HCT116 (cell line): ENCODE measurements at regions not wholly inside any gene's neighbourhood (a gene's known extent, or its start where the extent isn't known, plus 50 kb on each side); places are given as distances from the start of the nearest gene placed in this dataset.
A peak's percentile ranks its signal among the peaks of the same experiment; 100 is the strongest.

Experiments
- ATAC-seq: fragments of 200-7000 bp; cut with Tn5 transposase; 2 replicates; pipeline ENCODE4 v1.9.1; 2020; ENCODE audit warnings: mild to moderate bottlenecking, moderate library complexity
- BruUV-seq: library from RNA; stranded (reverse); fragments of 400-500 nt; replicated peaks from 2 replicates; lab custom pipeline; 2021; lab: Mats Ljungman, UMichigan
- CTCF ChIA-PET: fragments of 300-600 bp; sonication (Branson Sonifier 250); formaldehyde crosslinking; loops from one replicate; lab custom pipeline; 2021; ENCODE audit warnings: antibody characterized with exemption; lab: Charles Lee
- POLR2A ChIA-PET: fragments of 300-600, 350-600 bp; sonication (Branson Sonifier 250); formaldehyde crosslinking; loops from one replicate; lab custom pipeline; 2021; ENCODE audit warnings: antibody characterized with exemption; lab: Charles Lee
- RAD21 ChIA-PET, 2 experiments: fragments of 300-600 bp; sonication (Branson Sonifier 250); formaldehyde crosslinking; loops; one replicate each; lab custom pipeline; 2023; ENCODE audit warnings: low total read pairs in 2 of 2; ENCODE audit not compliant: uncharacterized antibody in 2 of 2, unreplicated experiment in 2 of 2, low non-redundant PET in 1 of 2; lab: Charles Lee
- DNase-seq: peaks from one replicate; pipeline ENCODE4 v3.0.0-alpha.2; 2010; ENCODE audit warnings: low read depth, low spot score
- H2AFZ ChIP-seq: fragments of 200-600 bp; shearing (Covaris generic), sonication (generic); 2 replicates; pipeline ENCODE4 v1.6.1; 2017; ENCODE audit warnings: low read depth, mixed run types, mixed read lengths, antibody characterized with exemption, low read length; ENCODE audit not compliant: poor library complexity, severe bottlenecking
- H3K27ac ChIP-seq: 2 replicates; pipeline ENCODE4 v1.5.1; 2012; ENCODE audit warnings: low read depth, low read length
- H3K27me3 ChIP-seq: fragments of 200-600 bp; sonication (generic); 2 replicates; pipeline ENCODE4 v1.6.1; 2016; ENCODE audit warnings: mixed run types, low read length, mixed read lengths; ENCODE audit not compliant: insufficient read depth
- H3K36me3 ChIP-seq, 2 experiments: fragments of 200-500 bp in 1 of 2; fragments of 200-600 bp in 1 of 2; sonication (Bioruptor generic) in 1 of 2; sonication (generic) in 1 of 2; 2 replicates each; pipeline versions ENCODE4 v1.5.1 to v1.6.1; 2014 to 2016; ENCODE audit warnings: low read length in 2 of 2, inconsistent platforms in 1 of 2, mixed read lengths in 1 of 2, mixed run types in 1 of 2; ENCODE audit not compliant: insufficient read depth in 2 of 2, control insufficient read depth in 1 of 2
- H3K4me1 ChIP-seq, 2 experiments: fragments of 200-600 bp in 1 of 2; sonication (generic) in 1 of 2; 2 replicates each; pipeline versions ENCODE4 v1.5.1 to v1.6.1; 2012 to 2017; ENCODE audit warnings: low read length in 2 of 2, inconsistent platforms in 1 of 2, mild to moderate bottlenecking in 1 of 2, mixed read lengths in 1 of 2, mixed run types in 1 of 2, moderate library complexity in 1 of 2; ENCODE audit not compliant: insufficient read depth in 2 of 2, control insufficient read depth in 1 of 2
- H3K4me2 ChIP-seq: fragments of 200-600 bp; sonication (generic); 2 replicates; pipeline ENCODE4 v1.6.1; 2017; ENCODE audit warnings: mixed run types, low read length, mixed read lengths
- H3K4me3 ChIP-seq, 2 experiments: fragments of 200-600 bp in 1 of 2; sonication (generic) in 1 of 2; replicated peaks in 1 of 2; 2 replicates each; pipeline ENCODE4 v1.5.1; 2011 to 2016; ENCODE audit warnings: low read length in 2 of 2, control low read depth in 1 of 2, low read depth in 1 of 2, mild to moderate bottlenecking in 1 of 2, mixed read lengths in 1 of 2, mixed run types in 1 of 2
- H3K79me2 ChIP-seq: fragments of 200-600 bp; sonication (generic); 2 replicates; pipeline ENCODE4 v1.6.1; 2017; ENCODE audit warnings: mild to moderate bottlenecking, mixed run types, low read length, moderate library complexity, mixed read lengths; ENCODE audit not compliant: insufficient read depth
- H3K9ac ChIP-seq: fragments of 200-600 bp; sonication (generic); 2 replicates; pipeline ENCODE4 v1.6.1; 2016; ENCODE audit warnings: low read length, mixed read lengths
- H3K9me2 ChIP-seq: fragments of 200-600 bp; sonication (generic), shearing (Covaris generic); 2 replicates; pipeline ENCODE4 v1.6.1; 2017; ENCODE audit warnings: mixed run types, mild to moderate bottlenecking, moderate library complexity; ENCODE audit not compliant: insufficient read depth
- H3K9me3 ChIP-seq, 2 experiments: fragments of 200-500 bp in 1 of 2; fragments of 200-600 bp in 1 of 2; sonication (Bioruptor generic) in 1 of 2; sonication (generic) in 1 of 2; 2 replicates each; pipeline ENCODE4 v1.6.1; 2014 to 2017; ENCODE audit warnings: low read length in 2 of 2, mixed read lengths in 2 of 2, inconsistent platforms in 1 of 2, low read depth in 1 of 2, mild to moderate bottlenecking in 1 of 2, mixed run types in 1 of 2, moderate library complexity in 1 of 2; ENCODE audit not compliant: control insufficient read depth in 1 of 2, insufficient read depth in 1 of 2
- H4K20me1 ChIP-seq: fragments of 200-600 bp; sonication (generic), shearing (Covaris generic); 2 replicates; pipeline ENCODE4 v1.6.1; 2017; ENCODE audit warnings: mixed run types, mild to moderate bottlenecking, moderate library complexity; ENCODE audit not compliant: insufficient read depth
- CEBPB ChIP-seq: IDR thresholded peaks from 2 replicates; pipeline ENCODE4 v1.6.1; 2012; ENCODE audit warnings: low read depth
- EGR1 ChIP-seq: IDR thresholded peaks from 2 replicates; pipeline ENCODE4 v1.6.1; 2012; ENCODE audit warnings: low read depth
- RAD21 ChIP-seq: IDR thresholded peaks from 2 replicates; pipeline ENCODE4 v1.6.1; 2012; ENCODE audit warnings: low read depth, mild to moderate bottlenecking
- REST ChIP-seq: IDR thresholded peaks from 2 replicates; pipeline ENCODE4 v1.6.1; 2012; ENCODE audit warnings: low read depth
- TCF7L2 ChIP-seq: IDR thresholded peaks from 2 replicates; pipeline ENCODE4 v1.7.0; 2011; ENCODE audit warnings: borderline replicate concordance, inconsistent platforms; ENCODE audit not compliant: insufficient read depth, insufficient read length; ENCODE audit errors: extremely low read depth
- intact Hi-C: fragments of 100-400 bp; cut with micrococcal nuclease; formaldehyde crosslinking; loops from 2 replicates; pipeline ENCODE4 v1.10.0; 2022
- TF ChIP-seq, protein P1 (sequence below): IDR thresholded peaks from 2 replicates; pipeline ENCODE4 v1.6.1; 2011; ENCODE audit warnings: mild to moderate bottlenecking, low read length, moderate library complexity; ENCODE audit not compliant: insufficient replicate concordance; ENCODE audit errors: extremely low read depth

- no TSS peak for BruUV-seq
- H3K9ac ChIP-seq: no peak overlapping the region
- H3K27ac ChIP-seq: no peak overlapping the region
- H3K36me3 ChIP-seq: no peaks in the 10 kb centered on the region
- ATAC-seq: peak; percentile 43
- TF ChIP-seq, protein P1, sequence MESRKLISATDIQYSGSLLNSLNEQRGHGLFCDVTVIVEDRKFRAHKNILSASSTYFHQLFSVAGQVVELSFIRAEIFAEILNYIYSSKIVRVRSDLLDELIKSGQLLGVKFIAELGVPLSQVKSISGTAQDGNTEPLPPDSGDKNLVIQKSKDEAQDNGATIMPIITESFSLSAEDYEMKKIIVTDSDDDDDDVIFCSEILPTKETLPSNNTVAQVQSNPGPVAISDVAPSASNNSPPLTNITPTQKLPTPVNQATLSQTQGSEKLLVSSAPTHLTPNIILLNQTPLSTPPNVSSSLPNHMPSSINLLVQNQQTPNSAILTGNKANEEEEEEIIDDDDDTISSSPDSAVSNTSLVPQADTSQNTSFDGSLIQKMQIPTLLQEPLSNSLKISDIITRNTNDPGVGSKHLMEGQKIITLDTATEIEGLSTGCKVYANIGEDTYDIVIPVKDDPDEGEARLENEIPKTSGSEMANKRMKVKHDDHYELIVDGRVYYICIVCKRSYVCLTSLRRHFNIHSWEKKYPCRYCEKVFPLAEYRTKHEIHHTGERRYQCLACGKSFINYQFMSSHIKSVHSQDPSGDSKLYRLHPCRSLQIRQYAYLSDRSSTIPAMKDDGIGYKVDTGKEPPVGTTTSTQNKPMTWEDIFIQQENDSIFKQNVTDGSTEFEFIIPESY: no peak
- TF ChIP-seq CEBPB (no peak), RAD21 (no peak), TCF7L2 (peak; percentile 62), EGR1 (no peak), REST (no peak)
- TF ChIP-seq, all 23 proteins: peak for 1
- H4K20me1 ChIP-seq: no peaks in the 10 kb centered on the region
- no peaks in the 10 kb centered on the region for H3K9me2 ChIP-seq
- no peaks in the 10 kb centered on the region for H3K9me3 ChIP-seq
- H3K27me3 ChIP-seq: no peaks in the 10 kb centered on the region
- peaks cover 0 to 25% of the 10 kb centered on the region in 2 experiments; a peak in 2 of 4 replicates for H3K4me1 ChIP-seq
- H3K4me2 ChIP-seq: peak overlapping the region; percentile 10
- H2AFZ ChIP-seq: no peak overlapping the region
- CTCF ChIA-PET: no interaction called here
- H3K4me3 ChIP-seq: no peak overlapping the region
- no peaks in the 10 kb centered on the region for H3K79me2 ChIP-seq
- no peak for DNase-seq
- POLR2A ChIA-PET: no interaction called here
- RAD21 ChIA-PET: no interaction called here
- intact Hi-C loops: no loop called here
Observed at GRCh38 chr2:20539133-20539719, 92.4 kb downstream of the RHOB start.
